ENCODE measurements at regions not wholly inside any gene's neighbourhood (a gene's known extent, or its start where the extent isn't known, plus 50 kb on each side); places are given as distances from the start of the nearest gene placed in this dataset.
A peak's percentile ranks its signal among the peaks of the same experiment; 100 is the strongest.

- Histone ChIP-seq H3K23ac (ENCODE audit: low read depth, low read length, poor library complexity) (no peak overlapping the region), H3K4me3 (ENCODE audit: low read length in 2 of 2) (no peak overlapping the region), H3K4ac (ENCODE audit: low read length) (no peak overlapping the region), H3K4me1 (ENCODE audit: control insufficient read depth in 2 of 2, insufficient read depth in 1 of 2, low read depth in 1 of 2, low read length in 2 of 2) (peaks cover 3 to 4% of the 10 kb centered on the region in 2 donors), H4K91ac (ENCODE audit: low read depth, low read length, poor library complexity) (no peak overlapping the region), H2BK5ac (ENCODE audit: low read length) (no peak overlapping the region), H3K27me3 (ENCODE audit: control insufficient read depth in 3 of 3, insufficient read depth in 3 of 3, low read depth in 1 of 3, low read length in 3 of 3) (peaks cover 0 to 55% (median 0%) of the 10 kb centered on the region in 3 experiments), H2AFZ (ENCODE audit: low read length) (no peak overlapping the region), H2BK120ac (ENCODE audit: low read depth, low read length) (no peak overlapping the region), H2BK15ac (ENCODE audit: low read length) (no peak overlapping the region), H4K8ac (ENCODE audit: low read depth, low read length) (peak overlapping the region; percentile 77), H2BK12ac (ENCODE audit: low read length) (no peak overlapping the region), H3K9ac (ENCODE audit: low read depth, low read length, poor library complexity) (no peak overlapping the region), H3K18ac (ENCODE audit: low read length) (peak overlapping the region; percentile 25), H3K79me1 (ENCODE audit: low read depth, low read length) (no peaks in the 10 kb centered on the region), H2AK5ac (ENCODE audit: low read depth, low read length) (no peak overlapping the region), H3K36me3 (replicated peaks in 1 of 2; ENCODE audit: control insufficient read depth in 2 of 2, insufficient read depth in 2 of 2, low read length in 2 of 2) (no peaks in the 10 kb centered on the region), H3K9me3 (replicated peaks in 1 of 2; ENCODE audit: control insufficient read depth in 2 of 2, insufficient read depth in 1 of 2, low read depth in 1 of 2, low read length in 2 of 2) (no peaks in the 10 kb centered on the region), H3K14ac (ENCODE audit: low read length) (no peak overlapping the region), H3K4me2 (ENCODE audit: insufficient read depth, low read length, poor library complexity, severe bottlenecking) (no peak overlapping the region), H3K27ac (replicated peaks; ENCODE audit: low read length) (no peak overlapping the region)
- DNase-seq (ENCODE audit: low spot score), result no peak
- WGBS, 2 donors (ENCODE audit: extremely low coverage in 2 of 2, insufficient read length in 2 of 2, insufficient replicate concordance in 1 of 2), result no CpG with 5 or more reads among the region's 4 CpGs
Observed at GRCh38 chr14:96617635-96618034, 115.5 kb downstream of the PAPOLA start.

DNA sequence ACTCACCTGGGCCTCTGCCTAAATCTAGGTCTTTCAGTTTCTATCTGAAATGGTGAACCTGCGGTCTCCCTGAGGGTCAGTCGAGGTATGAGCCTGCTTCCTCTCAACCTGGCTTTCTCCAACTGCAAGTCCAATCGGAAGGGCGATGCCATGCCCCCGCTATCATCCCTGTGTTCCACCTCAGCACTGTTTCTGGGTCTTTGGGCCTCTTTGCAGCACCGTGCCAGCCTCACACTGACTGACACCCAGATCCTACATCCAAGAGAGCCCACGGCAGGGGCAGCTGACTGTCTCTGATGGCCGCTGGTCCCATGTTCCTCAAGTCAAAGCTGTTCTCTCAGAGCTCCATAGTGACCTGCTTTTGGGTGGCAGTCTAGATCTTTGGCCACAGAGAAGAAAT lies 120.7 kb downstream of the PAPOLA start:
- H3K4ac ChIP-seq (ENCODE audit: low read length), result no peak overlapping the region
- no peak overlapping the region for H2BK15ac ChIP-seq (ENCODE audit: low read length)
- H3K4me2 ChIP-seq (ENCODE audit: insufficient read depth, low read length, poor library complexity, severe bottlenecking), result no peak overlapping the region
- no peak overlapping the region for H4K91ac ChIP-seq (ENCODE audit: low read depth, low read length, poor library complexity)
- no peak overlapping the region for H3K18ac ChIP-seq (ENCODE audit: low read length)
- no peak overlapping the region for H2BK120ac ChIP-seq (ENCODE audit: low read depth, low read length)
- H3K14ac ChIP-seq (ENCODE audit: low read length), result no peak overlapping the region
- H3K79me1 ChIP-seq (ENCODE audit: low read depth, low read length), result no peaks in the 10 kb centered on the region
- H2AFZ ChIP-seq (ENCODE audit: low read length), result no peak overlapping the region
- peaks cover 0 to 41% (median 0%) of the 10 kb centered on the region in 3 experiments for H3K27me3 ChIP-seq (ENCODE audit: control insufficient read depth in 3 of 3, insufficient read depth in 3 of 3, low read depth in 1 of 3, low read length in 3 of 3)
- no peak overlapping the region for H2BK5ac ChIP-seq (ENCODE audit: low read length)
- no peak overlapping the region for H4K8ac ChIP-seq (ENCODE audit: low read depth, low read length)
- no peak overlapping the region for H2AK5ac ChIP-seq (ENCODE audit: low read depth, low read length)
- peaks cover 0 to 3% of the 10 kb centered on the region in 2 donors for H3K4me1 ChIP-seq (ENCODE audit: control insufficient read depth in 2 of 2, insufficient read depth in 1 of 2, low read depth in 1 of 2, low read length in 2 of 2)
- no peak overlapping the region for H3K23ac ChIP-seq (ENCODE audit: low read depth, low read length, poor library complexity)
- H2BK12ac ChIP-seq (ENCODE audit: low read length), result no peak overlapping the region
- no peak overlapping the region for H3K9ac ChIP-seq (ENCODE audit: low read depth, low read length, poor library complexity)
- H3K27ac ChIP-seq (replicated peaks; ENCODE audit: low read length), result no peak overlapping the region
- no peaks in the 10 kb centered on the region for H3K9me3 ChIP-seq (replicated peaks in 1 of 2; ENCODE audit: control insufficient read depth in 2 of 2, insufficient read depth in 1 of 2, low read depth in 1 of 2, low read length in 2 of 2)
- H3K36me3 ChIP-seq (replicated peaks in 1 of 2; ENCODE audit: control insufficient read depth in 2 of 2, insufficient read depth in 2 of 2, low read length in 2 of 2), result no peaks in the 10 kb centered on the region
- no peak overlapping the region for H3K4me3 ChIP-seq (ENCODE audit: low read length in 2 of 2)
- no CpG with 5 or more reads among the region's 8 CpGs for WGBS, 2 donors (ENCODE audit: extremely low coverage in 2 of 2, insufficient read length in 2 of 2, insufficient replicate concordance in 1 of 2)
- DNase-seq (ENCODE audit: low spot score), result no peak

DNA sequence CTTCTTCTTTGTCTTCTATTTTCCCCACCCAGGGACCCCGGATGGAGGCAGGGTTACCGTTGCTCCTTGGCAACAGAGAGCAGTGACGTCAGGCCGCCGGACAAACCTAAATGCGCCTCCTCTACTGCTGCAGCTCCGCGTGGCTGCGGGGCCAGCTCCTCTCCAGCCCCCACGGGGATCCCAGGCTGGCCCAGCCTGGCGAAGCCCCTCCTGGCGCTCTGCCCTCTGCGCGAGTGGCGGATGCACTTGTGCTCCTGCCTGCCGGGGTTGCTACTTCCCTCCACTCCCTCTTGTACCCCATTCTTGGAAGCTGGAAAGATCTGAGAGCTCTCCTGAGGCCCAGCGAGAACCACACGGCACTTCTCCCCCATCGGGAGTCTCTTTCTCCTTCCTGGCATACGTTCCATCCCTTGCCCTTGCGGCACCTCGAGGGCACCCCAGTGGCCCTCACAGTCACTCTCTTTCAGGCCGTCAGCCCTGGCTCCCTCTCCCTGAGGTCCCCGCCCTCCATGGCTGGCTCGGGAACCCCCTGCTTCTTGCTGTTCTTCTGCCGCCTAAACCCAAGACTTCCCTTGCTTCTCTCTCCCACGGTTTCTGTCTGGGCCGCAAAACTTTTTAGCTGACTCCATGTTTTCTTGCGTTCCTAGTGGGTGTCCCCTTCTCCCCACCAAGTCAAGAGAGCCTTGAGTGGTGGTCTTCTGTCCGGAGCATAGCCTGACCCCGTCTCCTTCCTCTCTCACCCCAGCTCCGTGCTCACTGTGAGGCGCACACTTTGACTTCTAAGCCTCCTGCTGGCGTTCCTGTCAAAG lies 121.7 kb downstream of the PAPOLA start:
- Histone ChIP-seq H2BK15ac (ENCODE audit: low read length) (no peak overlapping the region), H3K27me3 (ENCODE audit: control insufficient read depth in 3 of 3, insufficient read depth in 3 of 3, low read depth in 1 of 3, low read length in 3 of 3) (peaks cover 0 to 48% (median 0%) of the 10 kb centered on the region in 3 experiments), H3K9me3 (replicated peaks in 1 of 2; ENCODE audit: control insufficient read depth in 2 of 2, insufficient read depth in 1 of 2, low read depth in 1 of 2, low read length in 2 of 2) (no peaks in the 10 kb centered on the region), H3K36me3 (replicated peaks in 1 of 2; ENCODE audit: control insufficient read depth in 2 of 2, insufficient read depth in 2 of 2, low read length in 2 of 2) (no peaks in the 10 kb centered on the region), H2AK5ac (ENCODE audit: low read depth, low read length) (peak overlapping the region; percentile 2), H4K8ac (ENCODE audit: low read depth, low read length) (no peak overlapping the region), H3K9ac (ENCODE audit: low read depth, low read length, poor library complexity) (no peak overlapping the region), H3K4me3 (ENCODE audit: low read length in 2 of 2) (no peak overlapping the region), H3K4me1 (ENCODE audit: control insufficient read depth in 2 of 2, insufficient read depth in 1 of 2, low read depth in 1 of 2, low read length in 2 of 2) (peaks cover 0 to 3% of the 10 kb centered on the region in 2 donors), H3K14ac (ENCODE audit: low read length) (no peak overlapping the region), H3K79me1 (ENCODE audit: low read depth, low read length) (no peaks in the 10 kb centered on the region), H4K91ac (ENCODE audit: low read depth, low read length, poor library complexity) (no peak overlapping the region), H2BK120ac (ENCODE audit: low read depth, low read length) (peak overlapping the region; percentile 13), H3K4me2 (ENCODE audit: insufficient read depth, low read length, poor library complexity, severe bottlenecking) (no peak overlapping the region), H3K23ac (ENCODE audit: low read depth, low read length, poor library complexity) (no peak overlapping the region), H2AFZ (ENCODE audit: low read length) (peak overlapping the region; percentile 29), H3K18ac (ENCODE audit: low read length) (no peak overlapping the region), H3K27ac (replicated peaks; ENCODE audit: low read length) (no peak overlapping the region), H2BK5ac (ENCODE audit: low read length) (no peak overlapping the region), H2BK12ac (ENCODE audit: low read length) (no peak overlapping the region), H3K4ac (ENCODE audit: low read length) (no peak overlapping the region)
- no CpG with 5 or more reads among the region's 34 CpGs for WGBS, 2 donors (ENCODE audit: extremely low coverage in 2 of 2, insufficient read length in 2 of 2, insufficient replicate concordance in 1 of 2)
- DNase-seq (ENCODE audit: low spot score), result no peak

- H3K4me1 ChIP-seq (ENCODE audit: control insufficient read depth in 2 of 2, insufficient read depth in 1 of 2, low read depth in 1 of 2, low read length in 2 of 2), result no peaks in the 10 kb centered on the region
- no peak overlapping the region for H3K4me3 ChIP-seq (ENCODE audit: low read length in 2 of 2)
- no peak overlapping the region for H2BK120ac ChIP-seq (ENCODE audit: low read depth, low read length)
- no peak overlapping the region for H3K4ac ChIP-seq (ENCODE audit: low read length)
- H3K18ac ChIP-seq (ENCODE audit: low read length), result peak overlapping the region; percentile 62
- no peaks in the 10 kb centered on the region for H3K79me1 ChIP-seq (ENCODE audit: low read depth, low read length)
- no peak overlapping the region for H2AK5ac ChIP-seq (ENCODE audit: low read depth, low read length)
- H3K9me3 ChIP-seq (replicated peaks in 1 of 2; ENCODE audit: control insufficient read depth in 2 of 2, insufficient read depth in 1 of 2, low read depth in 1 of 2, low read length in 2 of 2), result no peaks in the 10 kb centered on the region
- H3K23ac ChIP-seq (ENCODE audit: low read depth, low read length, poor library complexity), result no peak overlapping the region
- no peak overlapping the region for H4K91ac ChIP-seq (ENCODE audit: low read depth, low read length, poor library complexity)
- no peak for DNase-seq (ENCODE audit: low spot score)
- no peak overlapping the region for H2BK12ac ChIP-seq (ENCODE audit: low read length)
- no peak overlapping the region for H2BK5ac ChIP-seq (ENCODE audit: low read length)
- peak overlapping the region; percentile 29 for H2AFZ ChIP-seq (ENCODE audit: low read length)
- H4K8ac ChIP-seq (ENCODE audit: low read depth, low read length), result no peak overlapping the region
- no CpG with 5 or more reads among the region's 37 CpGs for WGBS, 2 donors (ENCODE audit: extremely low coverage in 2 of 2, insufficient read length in 2 of 2, insufficient replicate concordance in 1 of 2)
- H3K27me3 ChIP-seq (ENCODE audit: control insufficient read depth in 3 of 3, insufficient read depth in 3 of 3, low read depth in 1 of 3, low read length in 3 of 3), result peaks cover 0 to 47% (median 0%) of the 10 kb centered on the region in 3 experiments
- H3K9ac ChIP-seq (ENCODE audit: low read depth, low read length, poor library complexity), result no peak overlapping the region
- no peak overlapping the region for H3K14ac ChIP-seq (ENCODE audit: low read length)
- no peak overlapping the region for H3K4me2 ChIP-seq (ENCODE audit: insufficient read depth, low read length, poor library complexity, severe bottlenecking)
- no peaks in the 10 kb centered on the region for H3K36me3 ChIP-seq (replicated peaks in 1 of 2; ENCODE audit: control insufficient read depth in 2 of 2, insufficient read depth in 2 of 2, low read length in 2 of 2)
- H2BK15ac ChIP-seq (ENCODE audit: low read length), result peak overlapping the region; percentile 12
- H3K27ac ChIP-seq (replicated peaks; ENCODE audit: low read length), result no peak overlapping the region
Observed at GRCh38 chr14:96624661-96625425, 122.7 kb downstream of the PAPOLA start.

Data from neuronal stem cell (in vitro differentiated cells).